ENCODE measurements at regions not wholly inside any gene's neighbourhood (a gene's known extent, or its start where the extent isn't known, plus 50 kb on each side); places are given as distances from the start of the nearest gene placed in this dataset.

DNA sequence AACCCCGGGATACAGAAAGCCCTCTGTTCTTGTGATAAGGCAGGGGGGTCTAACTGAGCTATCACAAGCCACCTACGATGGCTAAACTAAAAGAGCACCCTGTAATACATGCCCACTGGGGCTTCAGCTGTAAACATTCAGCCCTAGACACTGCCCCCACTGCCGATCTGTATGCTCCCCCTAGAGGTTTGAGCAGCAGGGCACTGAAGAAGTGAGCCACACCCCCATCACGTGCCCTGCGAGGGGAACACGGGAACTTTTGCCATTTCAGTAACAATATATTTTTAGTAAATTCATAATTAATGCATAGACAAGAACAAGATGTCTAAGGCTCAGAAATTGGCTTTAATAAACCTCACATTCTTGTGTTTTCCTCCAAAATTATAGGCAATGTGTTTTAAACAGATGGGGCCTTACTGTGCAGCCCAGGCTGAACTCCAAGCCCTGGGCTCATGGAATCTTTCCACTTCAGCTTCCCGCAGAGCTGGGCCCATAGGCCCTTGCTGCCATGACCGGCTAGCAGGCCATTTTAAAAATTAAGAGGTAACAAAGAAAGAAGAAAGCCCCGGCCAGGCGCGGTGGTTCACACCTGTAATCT lies 235.3 kb upstream of the SFRP2 start:
- TF ChIP-seq, protein P1, sequence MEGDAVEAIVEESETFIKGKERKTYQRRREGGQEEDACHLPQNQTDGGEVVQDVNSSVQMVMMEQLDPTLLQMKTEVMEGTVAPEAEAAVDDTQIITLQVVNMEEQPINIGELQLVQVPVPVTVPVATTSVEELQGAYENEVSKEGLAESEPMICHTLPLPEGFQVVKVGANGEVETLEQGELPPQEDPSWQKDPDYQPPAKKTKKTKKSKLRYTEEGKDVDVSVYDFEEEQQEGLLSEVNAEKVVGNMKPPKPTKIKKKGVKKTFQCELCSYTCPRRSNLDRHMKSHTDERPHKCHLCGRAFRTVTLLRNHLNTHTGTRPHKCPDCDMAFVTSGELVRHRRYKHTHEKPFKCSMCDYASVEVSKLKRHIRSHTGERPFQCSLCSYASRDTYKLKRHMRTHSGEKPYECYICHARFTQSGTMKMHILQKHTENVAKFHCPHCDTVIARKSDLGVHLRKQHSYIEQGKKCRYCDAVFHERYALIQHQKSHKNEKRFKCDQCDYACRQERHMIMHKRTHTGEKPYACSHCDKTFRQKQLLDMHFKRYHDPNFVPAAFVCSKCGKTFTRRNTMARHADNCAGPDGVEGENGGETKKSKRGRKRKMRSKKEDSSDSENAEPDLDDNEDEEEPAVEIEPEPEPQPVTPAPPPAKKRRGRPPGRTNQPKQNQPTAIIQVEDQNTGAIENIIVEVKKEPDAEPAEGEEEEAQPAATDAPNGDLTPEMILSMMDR (IDR thresholded peaks at IDR 0.05; ENCODE audit: insufficient read depth, low read depth, low read length) = no peak
- no peak for TF ChIP-seq EZH2 (IDR thresholded peaks at IDR 0.05; ENCODE audit: insufficient read depth, low read length)
